T-cell (primary cell): ENCODE measurements at regions not wholly inside any gene's neighbourhood (a gene's known extent, or its start where the extent isn't known, plus 50 kb on each side); places are given as distances from the start of the nearest gene placed in this dataset.

ENCODE experiments used
- ATAC-seq, 4 experiments: fragments of 200-7000 bp in 3 of 4; fragments of 150-1000 bp in 1 of 4; cut with Tn5 transposase; replicated peaks in 1 of 4; 1 replicate in 3 of 4; 2 replicates in 1 of 4; pipeline ENCODE4 v1.10.0; 2021; ENCODE audit warnings: moderate library complexity in 3 of 4, mild to moderate bottlenecking in 2 of 4, moderate number of reproducible peaks in 1 of 4
- CTCF ChIA-PET, 2 donors: fragments of 300-600 bp; sonication (Branson Sonifier 250); formaldehyde crosslinking; loops; one replicate each; lab custom pipeline; 2022; ENCODE audit warnings: antibody characterized with exemption in 2 of 2; lab: Charles Lee
- POLR2A ChIA-PET, 2 donors: fragments of 300-600 bp; sonication (Branson Sonifier 250); formaldehyde crosslinking; loops; one replicate each; lab custom pipeline; 2022; ENCODE audit warnings: antibody characterized with exemption in 2 of 2; lab: Charles Lee
- DNase-seq, 35 experiments: peaks; one replicate each; pipeline versions ENCODE4 v3.0.0 to v3.0.0-alpha.2; 2013 to 2023
- H3K27ac ChIP-seq: one replicate; pipeline ENCODE4 v1.5.1; 2013; ENCODE audit warnings: low read length
- H3K27me3 ChIP-seq, 2 experiments: replicated peaks in 1 of 2; 1 replicate in 1 of 2; 2 replicates in 1 of 2; pipeline versions ENCODE4 v1.6.1 to v1.7.0; 2013; ENCODE audit warnings: low read length in 1 of 2, mixed read lengths in 1 of 2; ENCODE audit not compliant: control insufficient read depth in 2 of 2, insufficient read depth in 2 of 2; ENCODE audit errors: extremely low read depth in 1 of 2
- H3K36me3 ChIP-seq, 2 donors: 1 replicate in 1 of 2; 2 replicates in 1 of 2; pipeline versions ENCODE4 v1.6.1 to v1.7.0; 2013; ENCODE audit warnings: low read length in 1 of 2; ENCODE audit not compliant: control insufficient read depth in 2 of 2, insufficient read depth in 1 of 2; ENCODE audit errors: extremely low read depth in 1 of 2
- H3K4me1 ChIP-seq, 2 experiments: 1 replicate in 1 of 2; 2 replicates in 1 of 2; pipeline versions ENCODE4 v1.6.1 to v1.7.0; 2013; ENCODE audit warnings: low read length in 2 of 2, mixed read lengths in 1 of 2; ENCODE audit not compliant: insufficient read depth in 2 of 2, control insufficient read depth in 1 of 2; ENCODE audit errors: extremely low read depth in 1 of 2
- H3K4me3 ChIP-seq, 2 donors: 1 replicate in 1 of 2; 2 replicates in 1 of 2; pipeline versions ENCODE4 v1.5.1 to v1.7.0; 2013; ENCODE audit warnings: mild to moderate bottlenecking in 2 of 2, low read length in 1 of 2, moderate library complexity in 1 of 2; ENCODE audit not compliant: control insufficient read depth in 1 of 2; ENCODE audit errors: extremely low read depth in 1 of 2
- H3K9me3 ChIP-seq: 2 replicates; pipeline ENCODE4 v1.7.0; 2013
- H3K27ac Mint-ChIP-seq, 2 donors: one replicate each; pipeline ENCODE4 v1.8.0; 2020 to 2021; ENCODE audit warnings: mild to moderate bottlenecking in 2 of 2, mixed read lengths in 2 of 2
- H3K27me3 Mint-ChIP-seq, 2 donors: one replicate each; pipeline ENCODE4 v1.8.0; 2021 to 2022; ENCODE audit warnings: mixed read lengths in 2 of 2
- H3K36me3 Mint-ChIP-seq: one replicate; pipeline ENCODE4 v1.8.0; 2021; ENCODE audit warnings: mixed read lengths
- H3K4me1 Mint-ChIP-seq, 3 donors: one replicate each; pipeline ENCODE4 v1.8.0; 2020 to 2022; ENCODE audit warnings: mixed read lengths in 3 of 3, mild to moderate bottlenecking in 1 of 3
- H3K4me3 Mint-ChIP-seq, 3 donors: one replicate each; pipeline ENCODE4 v1.8.0; 2020 to 2022; ENCODE audit warnings: mild to moderate bottlenecking in 3 of 3, mixed read lengths in 3 of 3, moderate library complexity in 3 of 3
- H3K9me3 Mint-ChIP-seq, 3 donors: one replicate each; pipeline ENCODE4 v1.8.0; 2020 to 2022; ENCODE audit warnings: mixed read lengths in 3 of 3
- WGBS: methylation state at CpG from one replicate; pipeline ENCODE4 v1.1.5; 2013; ENCODE audit warnings: missing lambda C conversion rate; ENCODE audit not compliant: insufficient coverage; 5-methylcytosine and 5-hydroxymethylcytosine counted together

GRCh38 chr2:147197754-147198483, 646.9 kb upstream of the ACVR2A start:
- Mint-ChIP-seq H3K9me3 (no peaks in the 10 kb centered on the region), H3K36me3 (no peaks in the 10 kb centered on the region), H3K4me3 (no peak overlapping the region), H3K4me1 (no peaks in the 10 kb centered on the region), H3K27ac (no peak overlapping the region), H3K27me3 (no peaks in the 10 kb centered on the region)
- ChIA-PET POLR2A (no interaction called here), CTCF (no interaction called here)
- Histone ChIP-seq H3K36me3 (no peaks in the 10 kb centered on the region), H3K27ac (no peak overlapping the region), H3K27me3 (no peaks in the 10 kb centered on the region), H3K9me3 (no peaks in the 10 kb centered on the region), H3K4me1 (no peaks in the 10 kb centered on the region), H3K4me3 (no peak overlapping the region)
- WGBS = 94% methylated on average over 4 of the region's 8 CpGs
- ATAC-seq = no peak
- DNase-seq = no peak

- H3K4me1 ChIP-seq = peaks cover 0 to 12% of the 10 kb centered on the region in 2 experiments
Observed at GRCh38 chr2:147182260-147182659, 662.6 kb upstream of the ACVR2A start.

DNA sequence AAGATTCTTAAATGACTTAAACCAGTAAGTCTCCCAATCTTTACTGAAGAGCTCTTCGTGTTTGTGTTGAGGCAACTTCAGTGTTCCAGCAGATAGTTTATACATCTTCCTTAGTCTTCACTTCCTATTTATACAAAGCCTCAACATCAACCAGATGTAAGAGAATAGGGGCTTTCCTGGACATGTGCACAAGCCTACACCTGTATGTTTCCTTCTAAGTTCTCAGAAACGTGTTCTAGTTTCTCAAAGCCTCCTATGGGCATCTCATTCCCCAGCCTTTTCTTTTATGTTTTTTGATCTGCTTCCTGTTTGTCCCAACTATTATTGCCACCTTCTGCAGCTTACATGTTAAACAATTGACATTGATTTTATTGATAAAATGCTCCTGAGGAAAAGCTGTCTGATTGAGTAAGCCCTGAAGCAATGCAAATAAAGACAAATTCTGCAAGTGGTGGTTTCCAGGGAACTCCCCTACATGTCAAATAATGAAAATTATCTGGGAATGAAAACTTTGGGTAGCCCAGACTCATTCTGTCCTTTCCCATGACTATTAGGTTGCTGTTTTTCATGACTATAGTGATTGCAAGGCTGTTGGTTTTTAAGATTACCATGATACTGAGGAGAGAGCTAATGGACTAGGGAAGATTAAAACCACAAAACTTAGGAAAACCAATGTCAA, 663.3 kb upstream of the ACVR2A start:
- Mint-ChIP-seq H3K36me3 (no peaks in the 10 kb centered on the region), H3K9me3 (peaks cover 0 to 38% (median 20%) of the 10 kb centered on the region in 3 donors), H3K4me3 (peak overlapping the region in 1 of 3 donors; percentile 12), H3K4me1 (peaks cover 14 to 21% (median 17%) of the 10 kb centered on the region in 3 donors), H3K27me3 (peaks cover 0 to 5% of the 10 kb centered on the region in 2 donors), H3K27ac (peak overlapping the region in 1 of 2 donors; percentile 23)
- Histone ChIP-seq H3K36me3 (no peaks in the 10 kb centered on the region), H3K4me3 (no peak overlapping the region), H3K4me1 (peaks cover 0 to 12% of the 10 kb centered on the region in 2 experiments), H3K27ac (no peak overlapping the region), H3K9me3 (no peaks in the 10 kb centered on the region), H3K27me3 (peaks cover 0 to 5% of the 10 kb centered on the region in 2 experiments)
- no CpG with 5 or more reads among the region's 2 CpGs for WGBS
- CTCF ChIA-PET = no interaction called here
- ATAC-seq (peak in 1 of 4 experiments; percentile 38), DNase-seq (peak in 1 of 35 experiments; percentile 26)
- POLR2A ChIA-PET = no interaction called here

More at GRCh38 chr2:147182260-147182659, 662.6 kb upstream of the ACVR2A start:
- peak; percentile 77 to 91 (median 82) for ATAC-seq
- no peaks in the 10 kb centered on the region for H3K36me3 ChIP-seq
- no peaks in the 10 kb centered on the region for H3K9me3 ChIP-seq
- POLR2A ChIA-PET = no interaction called here
- peaks cover 0 to 5% of the 10 kb centered on the region in 2 experiments for H3K27me3 ChIP-seq
- peaks cover 0 to 5% of the 10 kb centered on the region in 2 donors for H3K27me3 Mint-ChIP-seq
- no peaks in the 10 kb centered on the region for H3K36me3 Mint-ChIP-seq
- peaks cover 14 to 21% (median 17%) of the 10 kb centered on the region in 3 donors for H3K4me1 Mint-ChIP-seq
- WGBS = 45% methylated on average over 3 of the region's 4 CpGs
- CTCF ChIA-PET = no interaction called here
- peaks cover 0 to 38% (median 20%) of the 10 kb centered on the region in 3 donors for H3K9me3 Mint-ChIP-seq
- H3K27ac Mint-ChIP-seq = peak overlapping the region in 1 of 2 donors; percentile 32
- H3K4me3 Mint-ChIP-seq = peak overlapping the region in 1 of 3 donors; percentile 12
- DNase-seq = peak in 28 of 35 experiments; percentile 1 to 62 (median 12)
- H3K4me3 ChIP-seq = no peak overlapping the region
- no peak overlapping the region for H3K27ac ChIP-seq

GRCh38 chr2:147177071-147177857, 667.6 kb upstream of the ACVR2A start:
- CTCF ChIA-PET = interaction anchor here in 1 of 2 donors (0.6 kb wide), 1 partner anchor 1863 kb away, joined by 3 read pairs; no protein-coding TSS in a partner anchor
- no CpG with 5 or more reads among the region's 1 CpG for WGBS

GRCh38 chr2:147174824-147175254, 670.0 kb upstream of the ACVR2A start:
- Histone ChIP-seq H3K27me3 (no peaks in the 10 kb centered on the region), H3K27ac (no peak overlapping the region), H3K36me3 (no peaks in the 10 kb centered on the region), H3K4me1 (no peaks in the 10 kb centered on the region), H3K9me3 (no peaks in the 10 kb centered on the region), H3K4me3 (no peak overlapping the region)
- ATAC-seq = no peak
- Mint-ChIP-seq H3K36me3 (no peaks in the 10 kb centered on the region), H3K9me3 (peaks cover 0 to 5% (median 0%) of the 10 kb centered on the region in 3 donors), H3K27ac (no peak overlapping the region), H3K27me3 (peaks cover 3 to 7% of the 10 kb centered on the region in 2 donors), H3K4me3 (no peak overlapping the region), H3K4me1 (peaks cover 0 to 3% (median 0%) of the 10 kb centered on the region in 3 donors)
- no peak for DNase-seq
- CTCF ChIA-PET = no interaction called here
- WGBS = no CpG with 5 or more reads among the region's 2 CpGs
- POLR2A ChIA-PET = no interaction called here

More at GRCh38 chr2:147177071-147177857, 667.6 kb upstream of the ACVR2A start:
- H3K27ac Mint-ChIP-seq = no peak overlapping the region
- POLR2A ChIA-PET = no interaction called here
- peaks cover 0 to 4% of the 10 kb centered on the region in 2 experiments for H3K4me1 ChIP-seq
- no peak overlapping the region for H3K4me3 Mint-ChIP-seq
- H3K27me3 Mint-ChIP-seq = peaks cover 3 to 9% of the 10 kb centered on the region in 2 donors
- no peak overlapping the region for H3K27ac ChIP-seq
- H3K27me3 ChIP-seq = peaks cover 0 to under 1% of the 10 kb centered on the region in 2 experiments
- ATAC-seq (no peak), DNase-seq (no peak)
- no peaks in the 10 kb centered on the region for H3K36me3 ChIP-seq
- no peaks in the 10 kb centered on the region for H3K36me3 Mint-ChIP-seq
- no peaks in the 10 kb centered on the region for H3K9me3 ChIP-seq
- H3K4me1 Mint-ChIP-seq = peaks cover 12 to 16% (median 12%) of the 10 kb centered on the region in 3 donors
- peaks cover 0 to 20% (median 4%) of the 10 kb centered on the region in 3 donors for H3K9me3 Mint-ChIP-seq
- no peak overlapping the region for H3K4me3 ChIP-seq

GRCh38 chr2:147173798-147174197, 671.0 kb upstream of the ACVR2A start:
- Mint-ChIP-seq H3K27ac (no peak overlapping the region), H3K9me3 (peaks cover 0 to 4% (median 0%) of the 10 kb centered on the region in 3 donors), H3K36me3 (no peaks in the 10 kb centered on the region), H3K4me1 (peaks cover 0 to 3% (median 0%) of the 10 kb centered on the region in 3 donors), H3K4me3 (no peak overlapping the region), H3K27me3 (peaks cover 3 to 7% of the 10 kb centered on the region in 2 donors)
- WGBS = 86% methylated on average over 1 of the region's 2 CpGs
- ChIA-PET POLR2A (no interaction called here), CTCF (no interaction called here)
- ATAC-seq (no peak), DNase-seq (no peak)
- H3K9me3 ChIP-seq = no peaks in the 10 kb centered on the region
- H3K4me3 ChIP-seq = no peak overlapping the region
- H3K36me3 ChIP-seq = no peaks in the 10 kb centered on the region
- no peaks in the 10 kb centered on the region for H3K4me1 ChIP-seq
- no peaks in the 10 kb centered on the region for H3K27me3 ChIP-seq
- no peak overlapping the region for H3K27ac ChIP-seq
